GM23338 (cell line): ENCODE measurements at regions not wholly inside any gene's neighbourhood (a gene's known extent, or its start where the extent isn't known, plus 50 kb on each side); places are given as distances from the start of the nearest gene placed in this dataset.

ENCODE experiments used
- ATAC-seq: fragments of 200-7000 bp; cut with Tn5 transposase; 3 replicates; pipeline ENCODE4 v1.9.1; 2020
- DNase-seq: peaks from one replicate; pipeline ENCODE4 v3.0.0-alpha.2; 2015; ENCODE audit warnings: low spot score
- H2AFZ ChIP-seq: fragments of 200-600 bp; sonication (generic); 2 replicates; pipeline ENCODE4 v1.8.0; 2016; ENCODE audit warnings: antibody characterized with exemption, mild to moderate bottlenecking, moderate library complexity
- H3F3A ChIP-seq: fragments of 200-600 bp; sonication (generic); replicated peaks from 2 replicates; pipeline ENCODE4 v1.8.0; 2017; ENCODE audit warnings: antibody characterized with exemption, mixed run types, low read depth
- H3K27ac ChIP-seq: fragments of 200-600 bp; sonication (generic); 2 replicates; pipeline ENCODE4 v1.6.1; 2016; ENCODE audit warnings: low read depth
- H3K27me3 ChIP-seq: fragments of 200-600 bp; sonication (generic); 2 replicates; pipeline ENCODE4 v1.8.0; 2016; ENCODE audit warnings: mild to moderate bottlenecking, mixed run types, moderate library complexity; ENCODE audit not compliant: insufficient read depth
- H3K36me3 ChIP-seq: fragments of 200-600 bp; sonication (generic); 2 replicates; pipeline ENCODE4 v1.8.0; 2016; ENCODE audit warnings: mild to moderate bottlenecking; ENCODE audit not compliant: insufficient read depth
- H3K4me1 ChIP-seq: fragments of 200-600 bp; sonication (generic); 2 replicates; pipeline ENCODE4 v1.8.0; 2016; ENCODE audit warnings: mild to moderate bottlenecking, moderate library complexity; ENCODE audit not compliant: insufficient read depth
- H3K4me2 ChIP-seq: fragments of 200-600 bp; sonication (generic); 2 replicates; pipeline ENCODE4 v1.7.1; 2017; ENCODE audit warnings: mixed run types
- H3K4me3 ChIP-seq: fragments of 200-600 bp; sonication (generic); 2 replicates; pipeline ENCODE4 v1.6.1; 2016; ENCODE audit warnings: mixed run types
- H3K79me2 ChIP-seq: fragments of 200-600 bp; sonication (generic); replicated peaks from 2 replicates; pipeline ENCODE4 v1.8.0; 2017; ENCODE audit warnings: mild to moderate bottlenecking; ENCODE audit not compliant: insufficient read depth
- H3K9me2 ChIP-seq: fragments of 200-600 bp; sonication (generic); 2 replicates; pipeline ENCODE4 v1.8.0; 2017; ENCODE audit not compliant: insufficient read depth
- H4K20me1 ChIP-seq: fragments of 200-600 bp; sonication (generic); replicated peaks from 2 replicates; pipeline ENCODE4 v1.8.0; 2017; ENCODE audit warnings: mild to moderate bottlenecking; ENCODE audit not compliant: insufficient read depth
- H3K27ac Mint-ChIP-seq: 2 replicates; pipeline ENCODE4 v1.8.0; 2020; ENCODE audit warnings: inconsistent platforms, mild to moderate bottlenecking, moderate library complexity, mixed read lengths
- H3K27me3 Mint-ChIP-seq: 3 replicates; pipeline ENCODE4 v1.8.0; 2022; ENCODE audit warnings: low read depth, mild to moderate bottlenecking, moderate library complexity, mixed read lengths, inconsistent platforms; ENCODE audit not compliant: insufficient read depth, poor library complexity
- H3K36me3 Mint-ChIP-seq: 3 replicates; pipeline ENCODE4 v1.8.0; 2021; ENCODE audit warnings: low read depth, mild to moderate bottlenecking, inconsistent platforms, moderate library complexity, mixed read lengths
- H3K4me1 Mint-ChIP-seq: 3 replicates; pipeline ENCODE4 v1.8.0; 2020; ENCODE audit warnings: mild to moderate bottlenecking, inconsistent platforms, mixed read lengths
- H3K4me3 Mint-ChIP-seq: 3 replicates; pipeline ENCODE4 v1.8.0; 2021; ENCODE audit warnings: moderate library complexity, mild to moderate bottlenecking, inconsistent platforms, mixed read lengths
- H3K9me3 Mint-ChIP-seq: 3 replicates; pipeline ENCODE4 v1.8.0; 2020; ENCODE audit warnings: moderate library complexity, mild to moderate bottlenecking, inconsistent platforms, mixed read lengths
- CREB1 ChIP-seq: fragments of 250-450 bp; sonication (Bioruptor Pico); IDR thresholded peaks from 2 replicates; pipeline ENCODE4 v1.5.0; 2020; ENCODE audit warnings: low read depth, mild to moderate bottlenecking, moderate library complexity
- EZH2 ChIP-seq: fragments of 200-600 bp; sonication (generic); IDR thresholded peaks from one replicate; pipeline ENCODE4 v1.8.0; 2017; ENCODE audit warnings: antibody characterized with exemption, mild to moderate bottlenecking, low read depth; ENCODE audit not compliant: unreplicated experiment
- EZH2phosphoT487 ChIP-seq: fragments of 200-600 bp; sonication (generic); IDR thresholded peaks from one replicate; pipeline ENCODE4 v1.8.1; 2018; ENCODE audit warnings: antibody characterized with exemption; ENCODE audit not compliant: unreplicated experiment
- JUNB ChIP-seq: IDR thresholded peaks from one replicate; pipeline ENCODE4 v1.6.1; 2016; ENCODE audit warnings: antibody characterized with exemption; ENCODE audit not compliant: unreplicated experiment
- NANOG ChIP-seq: IDR thresholded peaks from 2 replicates; pipeline ENCODE4 v1.6.1; 2016; ENCODE audit warnings: antibody characterized with exemption, borderline replicate concordance
- POLR2AphosphoS5 ChIP-seq: IDR thresholded peaks from 2 replicates; pipeline ENCODE4 v1.6.1; 2016; ENCODE audit warnings: antibody characterized with exemption, low read depth
- STAT1 ChIP-seq: IDR thresholded peaks from one replicate; pipeline ENCODE4 v1.6.1; 2016; ENCODE audit warnings: antibody characterized with exemption; ENCODE audit not compliant: unreplicated experiment
- ZNF114 ChIP-seq: fragments of 250-450 bp; sonication (Bioruptor Pico); IDR thresholded peaks from 2 replicates; pipeline ENCODE4 v1.5.0; 2020; ENCODE audit warnings: mild to moderate bottlenecking, moderate library complexity
- TF ChIP-seq, protein P1 (sequence below): IDR thresholded peaks from 2 replicates; pipeline ENCODE4 v1.6.1; 2016; ENCODE audit warnings: antibody characterized with exemption
- TF ChIP-seq, protein P2 (sequence below), 2 experiments: fragments of 200-600 bp in 1 of 2; sonication (generic) in 1 of 2; conservative IDR thresholded peaks; 2 replicates each; pipeline versions ENCODE4 v1.5.1 to v1.6.1; 2016 to 2017; ENCODE audit warnings: antibody characterized with exemption in 2 of 2, low read depth in 2 of 2, mild to moderate bottlenecking in 2 of 2, moderate library complexity in 1 of 2
- TF ChIP-seq, protein P3 (sequence below): IDR thresholded peaks from one replicate; pipeline ENCODE4 v1.6.1; 2018; ENCODE audit warnings: antibody characterized with exemption; ENCODE audit not compliant: unreplicated experiment

DNA sequence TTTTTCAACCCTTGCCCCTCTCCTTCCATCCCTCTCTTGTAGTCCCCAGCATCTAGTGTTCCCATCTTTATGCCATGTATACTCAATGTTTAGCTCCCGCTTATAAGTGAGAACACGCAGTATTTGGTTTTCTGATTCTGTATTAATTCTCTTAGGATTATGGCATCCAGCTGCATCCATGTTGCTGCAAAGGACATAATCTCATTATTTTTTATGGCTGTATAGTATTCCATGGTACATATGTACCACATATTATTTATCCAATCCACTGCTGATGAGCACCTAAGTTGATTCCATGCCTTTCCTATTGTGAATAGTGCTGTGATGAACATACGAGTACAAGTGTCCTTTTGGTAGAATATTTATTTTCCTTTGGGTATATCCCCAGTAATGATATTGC lies 66.8 kb downstream of the UNC5CL start:
- Histone ChIP-seq H3K4me1 (no peaks in the 10 kb centered on the region), H2AFZ (no peak overlapping the region), H3K27me3 (no peaks in the 10 kb centered on the region), H3F3A (no peaks in the 10 kb centered on the region), H3K27ac (no peak overlapping the region), H3K36me3 (no peaks in the 10 kb centered on the region), H3K4me3 (no peak overlapping the region), H3K79me2 (no peaks in the 10 kb centered on the region), H4K20me1 (no peaks in the 10 kb centered on the region), H3K9me2 (peaks cover 3% of the 10 kb centered on the region; the same call in 1 of the 2 replicates), H3K4me2 (no peak overlapping the region)
- Mint-ChIP-seq H3K4me3 (no peak overlapping the region), H3K4me1 (no peaks in the 10 kb centered on the region; the same call in 2 of the 3 replicates), H3K27me3 (peaks cover 2% of the 10 kb centered on the region), H3K27ac (no peak overlapping the region), H3K9me3 (peaks cover 4% of the 10 kb centered on the region; the same call in 2 of the 3 replicates), H3K36me3 (no peaks in the 10 kb centered on the region)
- DNase-seq (no peak), ATAC-seq (no peak)
- TF ChIP-seq, protein P1, sequence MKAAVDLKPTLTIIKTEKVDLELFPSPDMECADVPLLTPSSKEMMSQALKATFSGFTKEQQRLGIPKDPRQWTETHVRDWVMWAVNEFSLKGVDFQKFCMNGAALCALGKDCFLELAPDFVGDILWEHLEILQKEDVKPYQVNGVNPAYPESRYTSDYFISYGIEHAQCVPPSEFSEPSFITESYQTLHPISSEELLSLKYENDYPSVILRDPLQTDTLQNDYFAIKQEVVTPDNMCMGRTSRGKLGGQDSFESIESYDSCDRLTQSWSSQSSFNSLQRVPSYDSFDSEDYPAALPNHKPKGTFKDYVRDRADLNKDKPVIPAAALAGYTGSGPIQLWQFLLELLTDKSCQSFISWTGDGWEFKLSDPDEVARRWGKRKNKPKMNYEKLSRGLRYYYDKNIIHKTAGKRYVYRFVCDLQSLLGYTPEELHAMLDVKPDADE: no peak
- TF ChIP-seq CREB1: no peak
- TF ChIP-seq, protein P2, sequence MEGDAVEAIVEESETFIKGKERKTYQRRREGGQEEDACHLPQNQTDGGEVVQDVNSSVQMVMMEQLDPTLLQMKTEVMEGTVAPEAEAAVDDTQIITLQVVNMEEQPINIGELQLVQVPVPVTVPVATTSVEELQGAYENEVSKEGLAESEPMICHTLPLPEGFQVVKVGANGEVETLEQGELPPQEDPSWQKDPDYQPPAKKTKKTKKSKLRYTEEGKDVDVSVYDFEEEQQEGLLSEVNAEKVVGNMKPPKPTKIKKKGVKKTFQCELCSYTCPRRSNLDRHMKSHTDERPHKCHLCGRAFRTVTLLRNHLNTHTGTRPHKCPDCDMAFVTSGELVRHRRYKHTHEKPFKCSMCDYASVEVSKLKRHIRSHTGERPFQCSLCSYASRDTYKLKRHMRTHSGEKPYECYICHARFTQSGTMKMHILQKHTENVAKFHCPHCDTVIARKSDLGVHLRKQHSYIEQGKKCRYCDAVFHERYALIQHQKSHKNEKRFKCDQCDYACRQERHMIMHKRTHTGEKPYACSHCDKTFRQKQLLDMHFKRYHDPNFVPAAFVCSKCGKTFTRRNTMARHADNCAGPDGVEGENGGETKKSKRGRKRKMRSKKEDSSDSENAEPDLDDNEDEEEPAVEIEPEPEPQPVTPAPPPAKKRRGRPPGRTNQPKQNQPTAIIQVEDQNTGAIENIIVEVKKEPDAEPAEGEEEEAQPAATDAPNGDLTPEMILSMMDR (conservative IDR thresholded peaks at IDR 0.05; ENCODE audit: low read depth in 2 of 2): no peak
- TF ChIP-seq JUNB: no peak
- no peak for TF ChIP-seq ZNF114
- TF ChIP-seq STAT1: no peak
- no peak for TF ChIP-seq EZH2
- no peak for TF ChIP-seq EZH2phosphoT487
- TF ChIP-seq, protein P3, sequence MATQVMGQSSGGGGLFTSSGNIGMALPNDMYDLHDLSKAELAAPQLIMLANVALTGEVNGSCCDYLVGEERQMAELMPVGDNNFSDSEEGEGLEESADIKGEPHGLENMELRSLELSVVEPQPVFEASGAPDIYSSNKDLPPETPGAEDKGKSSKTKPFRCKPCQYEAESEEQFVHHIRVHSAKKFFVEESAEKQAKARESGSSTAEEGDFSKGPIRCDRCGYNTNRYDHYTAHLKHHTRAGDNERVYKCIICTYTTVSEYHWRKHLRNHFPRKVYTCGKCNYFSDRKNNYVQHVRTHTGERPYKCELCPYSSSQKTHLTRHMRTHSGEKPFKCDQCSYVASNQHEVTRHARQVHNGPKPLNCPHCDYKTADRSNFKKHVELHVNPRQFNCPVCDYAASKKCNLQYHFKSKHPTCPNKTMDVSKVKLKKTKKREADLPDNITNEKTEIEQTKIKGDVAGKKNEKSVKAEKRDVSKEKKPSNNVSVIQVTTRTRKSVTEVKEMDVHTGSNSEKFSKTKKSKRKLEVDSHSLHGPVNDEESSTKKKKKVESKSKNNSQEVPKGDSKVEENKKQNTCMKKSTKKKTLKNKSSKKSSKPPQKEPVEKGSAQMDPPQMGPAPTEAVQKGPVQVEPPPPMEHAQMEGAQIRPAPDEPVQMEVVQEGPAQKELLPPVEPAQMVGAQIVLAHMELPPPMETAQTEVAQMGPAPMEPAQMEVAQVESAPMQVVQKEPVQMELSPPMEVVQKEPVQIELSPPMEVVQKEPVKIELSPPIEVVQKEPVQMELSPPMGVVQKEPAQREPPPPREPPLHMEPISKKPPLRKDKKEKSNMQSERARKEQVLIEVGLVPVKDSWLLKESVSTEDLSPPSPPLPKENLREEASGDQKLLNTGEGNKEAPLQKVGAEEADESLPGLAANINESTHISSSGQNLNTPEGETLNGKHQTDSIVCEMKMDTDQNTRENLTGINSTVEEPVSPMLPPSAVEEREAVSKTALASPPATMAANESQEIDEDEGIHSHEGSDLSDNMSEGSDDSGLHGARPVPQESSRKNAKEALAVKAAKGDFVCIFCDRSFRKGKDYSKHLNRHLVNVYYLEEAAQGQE: no peak
- TF ChIP-seq POLR2AphosphoS5: no peak
- TF ChIP-seq NANOG: no peak
